Renal pelvis (tissue), 1 donor: ENCODE measurements at regions not wholly inside any gene's neighbourhood (a gene's known extent, or its start where the extent isn't known, plus 50 kb on each side); places are given as distances from the start of the nearest gene placed in this dataset.

Experiments
- DNase-seq: peaks from one replicate; pipeline ENCODE4 v3.0.0-alpha.2; 2013

DNA sequence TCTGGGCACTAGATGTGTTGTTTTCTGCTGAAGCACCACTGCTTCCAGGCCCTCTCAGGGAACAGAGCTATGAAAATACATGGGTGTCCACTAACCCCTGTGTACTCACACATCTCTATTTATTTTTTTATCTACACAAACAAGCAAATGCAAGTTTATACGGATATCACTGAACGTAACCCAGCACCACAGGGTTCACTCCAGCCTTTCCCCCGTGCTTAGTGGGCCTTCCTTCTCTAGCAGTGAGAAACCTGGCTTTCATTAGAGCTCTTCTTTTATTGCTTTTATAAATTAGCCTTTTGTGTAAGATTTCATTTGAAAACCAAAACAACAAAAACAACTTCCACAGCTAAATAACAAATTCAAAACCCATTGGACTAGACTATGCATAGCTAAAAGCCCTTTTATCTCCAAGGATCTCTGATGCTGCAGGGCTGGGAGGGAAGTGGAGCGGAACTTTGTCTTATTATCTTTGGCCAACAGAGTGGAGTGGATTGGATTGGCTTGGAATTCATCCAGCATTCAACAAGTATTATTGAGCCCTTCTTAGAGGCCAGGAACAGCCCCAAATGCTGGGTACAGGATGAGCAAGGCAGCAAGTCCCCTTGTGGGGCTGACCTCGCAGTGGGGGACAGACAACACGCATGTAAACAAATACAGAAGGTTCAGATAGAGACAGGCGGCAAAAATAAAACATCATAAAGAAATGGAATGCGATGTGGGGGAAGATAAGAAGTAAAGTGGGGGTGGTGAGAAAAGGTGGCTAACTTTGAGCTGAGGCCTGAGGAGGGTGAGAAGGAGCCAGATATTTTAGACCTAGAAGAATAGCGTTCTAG lies 371.8 kb upstream of the POU3F1 start:
- DNase-seq: peak; percentile 53

DNA sequence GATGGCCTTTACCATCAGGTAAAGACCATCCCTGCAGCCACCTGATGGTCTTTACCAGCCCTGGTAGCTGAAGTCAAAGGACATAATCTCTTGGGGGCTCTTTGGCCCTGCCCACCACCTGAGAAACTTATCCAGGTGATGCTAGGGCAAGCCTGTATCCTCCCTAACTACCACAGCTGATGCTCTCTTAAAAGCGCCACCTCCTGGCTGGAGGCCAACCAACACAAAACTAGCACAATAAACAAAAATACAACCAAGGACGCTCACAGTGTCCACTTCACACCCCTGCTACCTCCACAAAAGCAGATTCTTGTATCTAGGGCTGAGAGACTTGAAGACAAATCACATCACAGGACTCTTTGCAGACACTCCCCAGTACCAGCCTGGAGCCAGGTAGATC lies 357.1 kb upstream of the POU3F1 start:
- no peak for DNase-seq

DNA sequence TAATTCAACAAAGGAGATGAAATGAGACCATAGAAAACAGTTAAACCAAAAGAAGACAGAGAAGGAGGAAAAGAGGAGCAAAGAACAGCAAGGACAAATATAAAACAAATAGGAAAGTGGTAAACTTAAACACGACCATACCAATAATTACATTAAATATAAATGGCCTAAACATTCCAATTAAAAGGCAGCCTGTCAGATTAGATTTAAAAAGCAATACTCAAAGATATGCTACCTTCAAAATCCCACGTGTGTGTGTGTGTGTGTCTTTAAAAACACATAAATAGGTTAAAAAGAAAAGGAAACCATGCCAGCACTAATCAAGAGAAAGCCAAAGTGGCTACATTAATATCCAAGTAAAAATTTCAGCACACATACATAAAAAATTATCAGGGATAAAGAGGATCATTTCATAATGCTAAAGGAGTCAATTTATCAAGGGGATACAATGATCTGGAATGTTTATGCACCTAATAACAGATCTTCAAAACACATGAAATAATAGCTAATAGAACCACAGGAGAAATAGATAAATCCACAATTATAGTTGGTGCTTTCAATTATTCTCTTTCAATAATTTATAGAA lies 355.7 kb upstream of the POU3F1 start:
- DNase-seq: no peak

DNA sequence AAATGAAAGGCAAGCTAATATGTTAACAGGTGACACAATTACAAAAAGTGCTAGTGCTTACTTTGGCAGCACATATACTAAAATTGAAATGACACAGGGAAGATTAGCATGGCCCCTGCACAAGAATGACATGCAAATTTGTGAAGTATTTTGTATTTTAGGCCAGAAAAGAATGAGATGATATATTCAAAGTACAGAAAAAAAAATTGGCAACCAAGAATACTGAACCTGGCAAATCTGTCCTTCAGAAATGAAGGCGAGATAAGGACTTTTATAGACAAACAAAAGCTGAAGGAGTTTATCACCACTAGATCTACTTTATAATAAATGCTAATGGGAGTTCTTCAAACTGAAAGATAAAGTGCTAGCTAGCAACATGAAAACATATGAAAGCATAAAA lies 350.0 kb upstream of the POU3F1 start:
- DNase-seq: no peak

DNA sequence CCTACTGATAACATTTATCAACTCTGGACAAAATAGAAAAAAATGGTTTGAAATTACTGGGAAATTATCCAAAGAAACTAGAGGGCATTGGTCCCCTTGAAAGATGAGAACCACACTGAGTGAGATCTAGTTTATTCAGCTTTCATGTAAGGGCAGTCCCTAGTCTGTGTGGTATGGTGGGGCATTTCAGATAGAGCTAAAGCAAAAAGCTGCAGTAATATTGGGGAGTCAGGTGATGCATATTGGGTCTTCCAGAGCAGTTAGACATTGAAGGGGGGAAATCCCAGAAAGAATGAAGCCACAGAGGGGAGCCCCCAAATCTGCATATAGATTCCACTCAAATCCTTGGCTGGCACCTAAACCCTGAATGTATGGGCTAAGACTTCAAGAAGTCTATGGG lies 347.7 kb upstream of the POU3F1 start:
- no peak for DNase-seq

DNA sequence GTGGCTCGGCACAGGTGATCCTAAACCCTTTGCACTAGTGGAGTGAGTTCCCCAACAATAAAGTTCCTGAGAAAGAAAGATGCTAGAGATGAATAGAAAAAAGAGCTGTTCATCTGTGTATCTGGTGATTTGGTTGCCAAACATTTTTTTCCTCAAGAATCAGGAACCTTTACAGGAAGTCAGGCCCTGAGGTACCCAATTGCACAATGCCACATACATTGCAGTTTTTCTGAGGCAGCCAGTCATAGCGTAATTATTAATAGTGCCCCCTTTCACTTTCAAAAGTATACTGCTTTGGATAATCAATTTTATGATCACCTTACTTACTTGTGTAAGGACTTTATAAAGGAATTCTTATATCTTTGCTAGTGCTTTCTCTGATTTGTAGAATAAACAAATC lies 346.3 kb upstream of the POU3F1 start:
- no peak for DNase-seq

DNA sequence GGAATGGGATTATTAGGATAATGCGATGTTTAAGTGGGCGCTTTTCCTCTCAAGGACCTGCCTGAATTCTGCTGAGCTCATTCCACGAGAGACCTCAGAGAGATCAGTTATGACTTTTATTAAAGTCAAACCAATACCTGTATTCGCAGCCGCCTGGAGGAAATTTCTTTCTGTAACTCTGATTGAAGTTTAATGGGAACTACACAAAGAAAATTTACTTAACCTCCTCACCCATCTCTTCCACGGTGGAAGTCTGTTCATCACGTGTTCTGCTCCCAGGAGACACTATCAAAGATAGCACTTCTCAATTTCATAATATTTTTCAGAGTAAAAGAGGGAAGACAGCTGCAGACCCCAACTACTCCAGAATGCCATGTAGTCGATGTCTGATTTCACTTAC lies 334.7 kb upstream of the POU3F1 start:
- DNase-seq: no peak

DNA sequence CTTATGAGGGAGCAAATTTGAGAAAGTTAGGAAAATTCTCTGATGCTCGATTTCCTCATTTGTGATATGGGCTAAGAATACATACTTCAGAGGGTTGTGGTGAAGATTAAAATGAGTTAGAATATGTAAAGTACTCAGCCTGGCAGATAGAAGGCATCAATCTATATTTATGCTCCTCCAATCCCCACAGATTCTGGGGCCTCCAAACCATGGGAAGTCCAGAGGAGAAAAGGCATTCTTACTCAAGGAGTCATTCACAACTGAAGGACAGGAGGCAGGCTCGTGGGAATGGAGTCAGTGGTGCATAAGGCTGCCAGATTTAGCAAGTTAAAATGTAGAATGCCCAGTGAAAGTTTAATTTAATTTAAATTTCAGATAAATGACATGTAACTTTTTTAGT lies 330.0 kb upstream of the POU3F1 start:
- no peak for DNase-seq

DNA sequence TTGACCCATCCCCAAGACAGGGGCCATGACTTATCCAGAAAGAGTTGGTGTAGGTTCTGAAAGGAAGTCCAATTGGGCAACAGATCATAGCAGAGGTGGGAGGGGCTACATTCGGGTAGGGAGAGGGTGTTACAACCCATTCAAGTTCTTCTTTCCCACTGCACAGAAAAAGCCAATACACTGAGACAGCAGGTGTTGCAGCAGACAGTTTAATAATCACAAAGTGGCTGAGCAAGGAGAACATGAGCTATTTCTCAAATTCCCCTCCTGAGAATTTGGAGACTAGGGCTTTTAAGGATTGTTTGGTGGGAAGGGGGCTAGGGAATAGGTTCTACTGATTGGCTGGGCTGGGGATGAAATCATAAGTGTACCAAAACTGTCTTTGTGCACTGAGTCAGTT lies 328.4 kb upstream of the POU3F1 start:
- DNase-seq: no peak

DNA sequence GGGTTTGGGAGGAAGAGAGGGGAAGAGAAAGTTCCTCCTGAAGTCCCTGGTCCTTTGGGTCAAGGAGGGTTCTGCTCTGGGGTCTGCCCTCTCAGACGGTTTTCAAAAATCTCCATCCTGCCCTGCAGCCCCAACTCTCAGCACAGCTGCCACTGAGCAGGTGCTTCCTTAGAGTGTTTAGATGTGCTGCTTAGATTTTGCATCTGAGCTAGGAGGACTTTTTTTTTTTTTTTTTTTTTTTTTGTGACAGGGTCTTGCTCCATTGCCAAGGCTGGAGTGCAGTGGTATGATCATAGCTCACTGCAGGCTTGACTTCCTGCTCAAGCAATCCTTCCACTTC lies 324.9 kb upstream of the POU3F1 start:
- DNase-seq: no peak

DNA sequence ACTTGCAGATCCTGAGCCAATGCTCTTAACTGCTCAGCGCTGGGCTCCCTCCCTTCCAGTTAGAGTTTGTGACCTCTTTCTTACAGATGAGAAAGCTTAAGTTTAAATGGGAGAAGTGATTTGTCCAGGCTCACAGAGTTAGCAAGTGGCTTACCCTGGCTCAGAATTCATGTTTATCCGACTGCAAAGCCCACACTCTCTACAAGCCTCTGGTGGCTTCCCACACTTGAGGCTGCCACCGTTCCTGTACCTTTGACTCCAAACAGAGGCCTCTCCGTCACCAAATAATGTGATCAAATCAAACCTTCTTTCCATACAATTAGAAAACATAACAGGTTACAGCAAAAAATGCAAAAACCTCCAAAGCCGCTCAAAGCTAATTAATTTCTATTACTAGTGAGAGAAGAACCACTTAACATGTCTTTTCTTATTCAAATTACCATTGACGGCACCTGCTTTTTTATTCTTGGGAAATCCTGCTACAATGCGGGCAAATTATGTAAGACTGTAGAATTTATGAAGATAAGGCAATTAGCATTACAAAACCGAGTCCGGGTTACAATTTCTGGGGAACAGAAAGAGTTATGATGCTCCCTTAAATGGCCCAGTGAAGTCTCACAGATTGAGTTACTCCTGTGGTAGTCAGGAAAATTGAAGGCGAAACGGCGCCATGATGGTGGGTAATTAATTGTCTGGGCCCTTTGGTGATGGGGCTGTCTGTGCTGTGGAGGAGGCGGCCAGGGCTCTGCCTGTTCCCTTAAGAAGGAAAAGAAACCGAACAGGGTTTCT lies 324.3 kb upstream of the POU3F1 start:
- no peak for DNase-seq

DNA sequence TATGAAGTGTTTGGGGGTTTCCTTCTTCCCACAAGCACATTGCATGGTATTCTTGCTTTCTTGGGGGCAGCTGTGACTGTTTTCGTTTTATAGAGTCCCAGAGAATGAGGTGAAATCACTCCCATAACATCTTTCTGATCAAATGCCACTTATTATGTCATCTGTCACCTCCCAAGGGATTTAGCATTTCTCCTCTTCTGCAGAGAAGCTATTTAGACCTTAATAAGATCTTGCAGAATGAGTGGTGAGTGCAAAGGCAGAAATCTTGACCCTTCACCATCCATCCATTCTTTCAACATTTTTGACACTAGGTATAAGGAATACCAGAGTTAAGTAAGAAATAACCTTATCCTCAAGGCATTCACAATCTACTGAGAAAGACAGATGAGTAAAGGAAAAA lies 318.6 kb upstream of the POU3F1 start:
- DNase-seq: no peak

DNA sequence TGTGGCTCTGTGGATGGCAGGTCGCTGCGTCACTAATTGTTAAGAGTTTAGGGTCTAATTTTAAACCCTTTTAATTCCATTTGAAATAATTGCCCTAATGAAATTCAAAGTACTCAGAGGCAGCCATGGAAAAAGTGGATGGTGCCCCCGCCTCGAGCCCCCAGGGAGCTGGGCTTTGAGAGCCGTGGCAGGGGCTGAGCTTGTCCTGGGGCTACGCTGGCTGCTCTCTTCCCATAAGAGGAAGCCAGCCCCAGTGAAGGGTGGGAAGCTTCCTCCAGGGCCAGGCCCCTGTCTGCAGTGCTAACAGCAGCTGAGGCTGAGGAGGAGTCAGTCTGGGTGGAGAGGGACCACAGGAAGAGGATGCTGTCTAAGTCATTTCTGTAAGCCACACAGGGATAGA lies 315.0 kb upstream of the POU3F1 start:
- no peak for DNase-seq

DNA sequence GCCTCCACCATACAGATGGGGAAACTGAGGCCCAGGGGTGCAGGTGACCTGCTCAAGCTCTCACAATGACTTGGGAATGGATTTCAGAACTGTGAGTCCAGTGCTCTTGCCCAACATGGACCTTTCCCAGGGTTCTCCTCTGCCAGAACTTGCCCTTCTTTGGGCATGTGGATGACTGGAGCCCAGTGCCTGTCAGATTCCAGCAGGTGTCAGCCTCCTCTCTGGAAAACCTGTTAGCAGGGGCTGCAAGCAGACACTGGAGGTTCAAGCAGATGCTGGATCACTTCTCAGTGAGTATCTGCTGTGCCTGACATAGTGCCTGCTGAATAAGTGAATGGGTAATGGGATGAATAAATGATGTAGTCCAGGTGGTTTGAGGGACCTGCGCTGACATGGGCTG lies 314.2 kb upstream of the POU3F1 start:
- no peak for DNase-seq

DNA sequence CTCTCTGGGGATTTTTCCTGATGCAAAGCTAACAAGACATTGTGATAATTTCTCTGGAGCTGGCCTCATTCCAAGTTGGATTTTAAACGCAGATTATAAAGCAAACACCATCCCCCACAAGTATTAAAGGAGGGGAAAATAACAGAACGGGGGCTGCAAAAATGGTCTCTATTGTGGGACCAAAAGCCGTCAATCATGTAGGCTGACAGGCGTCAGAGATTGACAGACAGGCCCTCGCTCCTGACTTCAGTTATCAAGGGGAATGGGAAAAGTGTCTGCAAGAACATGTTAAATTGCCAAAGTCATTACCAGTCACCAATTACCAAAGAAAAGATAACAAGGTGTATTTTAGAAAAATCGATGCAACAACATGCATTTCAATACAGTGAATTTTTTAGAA lies 307.4 kb upstream of the POU3F1 start:
- DNase-seq: no peak

DNA sequence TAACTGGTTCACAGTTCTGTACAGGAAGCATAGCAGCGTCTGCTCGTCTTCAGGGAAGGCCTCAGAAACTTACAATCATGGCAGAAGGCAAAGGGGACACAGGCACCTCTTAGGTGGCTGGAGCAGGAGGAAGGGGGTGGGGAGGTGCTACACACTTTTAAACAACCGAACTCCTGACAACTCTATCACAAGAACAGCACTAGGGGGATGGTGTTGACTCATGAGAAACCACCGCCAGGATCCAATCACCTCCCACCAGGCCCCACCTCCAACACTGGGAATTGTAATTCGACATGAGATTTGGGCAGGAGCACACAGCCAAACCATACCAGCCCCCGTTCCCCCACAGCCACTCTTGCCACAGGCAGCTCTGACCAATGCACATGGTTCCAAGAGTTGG lies 306.3 kb upstream of the POU3F1 start:
- no peak for DNase-seq

DNA sequence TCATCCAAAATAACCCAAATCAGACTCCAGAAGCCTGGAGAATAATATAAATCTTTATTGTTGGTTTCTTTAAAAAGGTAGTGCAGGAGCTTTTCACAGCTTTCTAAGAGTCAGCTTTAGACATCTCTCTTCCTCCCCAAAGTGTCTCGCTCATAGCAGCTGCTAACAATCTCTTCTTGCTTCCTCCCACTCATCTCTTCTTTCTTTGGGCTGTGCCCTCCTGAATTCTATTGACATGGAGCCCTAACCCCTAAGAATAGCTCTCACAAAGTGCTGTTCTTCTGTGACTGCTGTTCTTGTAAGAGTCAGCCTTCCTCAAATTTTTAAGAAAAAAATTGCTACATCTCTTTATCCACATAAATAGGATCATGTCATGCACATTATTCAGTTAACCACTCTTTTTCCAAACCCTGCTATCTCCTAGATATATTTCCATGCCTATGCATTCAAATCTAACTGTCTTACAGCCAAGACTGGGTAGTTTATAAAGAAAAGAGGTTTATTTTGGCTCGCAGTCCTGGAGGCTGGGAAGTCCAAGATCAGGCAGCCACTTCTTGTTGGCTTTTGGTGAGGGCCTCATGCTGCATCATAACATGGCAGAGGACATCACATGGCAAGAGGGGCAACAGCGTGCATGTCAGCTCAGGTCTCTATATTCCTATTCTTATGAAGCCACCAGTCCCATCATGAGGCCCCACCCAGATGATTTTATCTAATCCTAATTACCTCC lies 301.0 kb upstream of the POU3F1 start:
- no peak for DNase-seq

DNA sequence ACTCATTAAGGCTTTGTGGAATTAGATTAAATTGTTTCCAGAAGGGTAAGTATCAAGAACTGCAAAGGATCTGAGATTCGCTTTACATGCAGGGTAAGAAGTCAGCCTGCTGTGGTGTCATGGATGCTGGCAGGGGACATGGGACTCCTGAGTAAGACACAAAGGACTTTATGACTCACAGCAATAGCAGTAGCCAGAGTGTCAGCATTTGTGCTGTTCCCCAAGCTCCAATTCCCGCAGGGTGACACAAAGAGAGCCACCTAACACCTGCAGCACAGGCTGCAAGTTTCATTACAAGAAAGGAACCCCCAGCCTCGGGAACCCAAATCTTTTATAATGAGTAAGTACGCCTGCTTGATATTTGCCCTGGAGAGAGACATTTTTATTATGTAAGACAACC lies 298.1 kb upstream of the POU3F1 start:
- no peak for DNase-seq

DNA sequence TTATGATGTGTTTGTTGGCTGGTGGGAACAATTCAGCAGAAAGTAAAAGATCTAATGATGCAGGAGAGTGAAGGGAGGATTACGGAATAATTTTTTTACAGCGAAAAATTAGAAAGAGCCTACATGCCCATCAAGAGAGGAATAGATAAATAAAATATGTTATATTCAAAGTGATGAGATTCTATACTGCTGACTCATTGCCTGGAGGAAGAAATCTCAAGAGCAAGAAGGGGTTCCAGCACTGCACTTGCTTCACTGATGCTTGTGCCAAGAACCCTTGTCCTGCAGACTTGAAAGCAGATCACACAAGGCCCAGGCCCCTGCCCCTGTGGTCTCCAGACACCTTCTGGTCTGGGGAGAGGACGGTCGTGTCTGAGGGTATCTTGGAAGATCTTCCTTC lies 295.1 kb upstream of the POU3F1 start:
- DNase-seq: no peak

DNA sequence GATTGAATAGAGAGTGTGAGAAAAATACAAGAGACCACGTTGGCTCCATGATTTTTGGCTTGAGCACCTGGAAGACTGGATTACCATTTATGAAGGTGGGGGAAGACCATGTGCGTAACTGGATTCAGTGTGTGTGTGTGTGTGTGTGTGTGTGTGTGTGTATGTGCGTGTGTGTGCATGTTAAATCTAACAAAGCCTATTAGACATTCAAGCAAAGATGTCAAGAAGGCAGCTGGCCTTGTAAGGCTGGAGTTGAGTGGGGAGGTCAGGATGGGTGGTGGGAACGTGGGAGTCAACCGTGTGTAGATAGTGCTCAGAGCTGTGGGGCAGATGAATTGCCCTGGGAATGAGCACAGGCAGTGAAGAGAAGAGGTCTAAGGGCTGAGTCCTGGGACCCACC lies 293.8 kb upstream of the POU3F1 start:
- DNase-seq: no peak

DNA sequence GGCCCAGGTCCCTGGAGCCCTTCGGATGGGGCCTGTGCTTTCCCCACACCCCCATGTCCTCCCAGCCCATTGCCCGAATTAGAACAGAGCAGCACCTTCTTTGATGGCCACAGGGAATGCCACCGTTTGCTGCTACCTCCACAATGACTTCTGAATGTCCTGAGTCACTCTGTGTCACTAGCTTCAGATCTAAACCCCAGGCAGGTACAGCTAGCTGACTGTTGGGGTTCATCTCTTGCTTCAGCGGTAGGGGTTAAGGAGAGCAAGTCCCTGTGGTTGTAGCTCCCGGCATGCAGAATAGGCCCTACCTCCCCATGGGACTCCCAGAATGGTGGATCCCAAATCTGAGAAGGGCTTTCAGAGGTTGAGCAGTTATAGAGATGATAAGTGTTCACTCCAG lies 291.1 kb upstream of the POU3F1 start:
- no peak for DNase-seq

DNA sequence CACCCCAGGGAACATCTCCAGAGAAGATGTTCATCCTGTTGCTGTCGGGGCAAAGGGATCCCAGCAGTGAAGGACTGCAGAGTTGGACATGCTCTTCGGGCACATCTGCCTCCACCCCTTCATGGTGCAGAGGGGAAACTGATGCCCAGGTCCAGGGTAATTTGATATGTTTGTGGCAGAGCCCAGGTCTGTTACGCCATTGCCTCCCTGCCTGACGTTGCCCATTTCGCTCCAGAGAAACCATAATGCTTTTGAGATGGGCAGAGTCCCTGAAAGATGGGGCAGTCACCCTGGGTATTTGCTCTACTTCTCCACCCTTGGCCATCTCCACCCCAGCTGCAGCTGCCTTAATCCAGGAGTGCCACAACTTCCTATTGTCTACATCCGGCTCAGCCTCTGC lies 290.4 kb upstream of the POU3F1 start:
- no peak for DNase-seq
